HG03135 (cell line): ENCODE measurements at regions not wholly inside any gene's neighbourhood (a gene's known extent, or its start where the extent isn't known, plus 50 kb on each side); places are given as distances from the start of the nearest gene placed in this dataset.

Experiments used
- ATAC-seq: cut with Tn5 transposase; IDR thresholded peaks from one replicate; pipeline ENCODE4 v1.9.1; 2021; ENCODE audit warnings: mild to moderate bottlenecking, moderate library complexity; ENCODE audit not compliant: unreplicated experiment

DNA sequence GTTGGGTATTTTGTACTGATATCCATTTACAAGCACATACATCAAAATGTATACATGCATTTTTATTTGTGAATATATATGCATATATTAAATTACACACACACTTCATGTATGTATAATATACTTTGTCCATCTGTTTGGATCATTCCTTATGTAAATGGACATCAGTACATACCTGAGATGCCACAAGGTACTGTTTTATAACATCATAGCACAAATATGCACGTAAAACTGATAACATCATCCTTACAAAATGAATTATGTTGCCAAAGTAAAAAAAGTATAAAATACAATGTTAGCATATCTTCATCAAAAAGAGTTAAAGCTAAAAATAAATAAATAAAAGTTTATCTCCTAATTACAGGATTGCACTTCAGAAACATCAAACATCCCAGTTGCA, 634.8 kb upstream of the UBE2E2 start:
- ATAC-seq: no peak

DNA sequence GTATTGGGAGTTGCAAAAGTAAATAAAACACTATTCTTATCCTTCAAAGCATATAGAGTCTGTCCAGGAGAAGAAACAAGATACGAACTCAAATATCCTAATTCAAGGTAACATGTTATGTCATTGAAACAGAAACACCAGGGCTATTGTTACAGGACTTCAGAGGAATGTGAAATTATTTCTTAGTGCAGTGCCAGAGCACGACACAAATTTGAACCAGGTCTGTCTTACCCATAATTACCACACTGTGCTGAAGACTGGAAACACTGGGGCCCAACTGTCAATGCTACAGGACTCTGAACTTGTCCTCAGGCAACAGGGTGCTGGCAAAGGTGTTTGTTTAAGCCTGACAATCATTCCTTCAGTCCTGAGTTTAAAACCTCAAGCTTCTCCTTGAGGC, 633.6 kb upstream of the UBE2E2 start:
- ATAC-seq: no peak

DNA sequence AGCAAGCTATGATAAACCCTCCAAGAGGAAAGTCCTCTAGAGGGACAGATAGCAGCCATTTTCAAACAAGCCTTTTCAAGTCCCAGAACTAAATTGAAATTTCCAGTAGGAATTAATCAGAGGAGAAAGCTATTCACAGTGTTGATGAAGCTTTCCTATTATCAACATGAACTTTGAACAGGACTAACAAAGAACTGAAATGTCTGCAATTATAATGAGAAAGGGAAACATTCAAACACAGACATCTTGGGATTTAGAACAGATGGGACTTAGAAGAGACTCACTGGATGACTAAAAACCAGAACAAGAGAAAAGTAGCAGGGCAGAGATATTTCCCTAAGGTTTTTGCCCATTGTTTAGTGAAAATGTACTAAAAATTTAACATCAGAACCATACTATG, 622.1 kb upstream of the UBE2E2 start:
- ATAC-seq: no peak

DNA sequence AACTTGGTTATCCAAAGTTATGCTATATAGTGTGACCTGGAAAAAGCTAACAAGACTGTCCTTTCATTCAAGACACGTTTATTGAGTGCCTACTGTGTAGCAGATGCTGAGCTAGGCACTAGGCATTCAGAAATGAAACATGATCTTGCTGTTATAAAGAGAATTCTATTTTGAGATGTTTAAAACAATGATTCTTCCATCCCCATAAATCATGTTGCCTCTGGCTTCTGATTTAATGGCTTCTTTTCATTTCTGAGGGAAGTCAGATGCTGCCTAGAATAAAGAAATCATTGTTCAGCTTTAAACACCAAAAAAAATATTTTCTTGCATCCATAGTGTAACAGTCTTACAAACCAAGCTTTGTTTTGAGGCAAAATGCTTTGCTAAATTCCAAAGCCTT, 620.9 kb upstream of the UBE2E2 start:
- ATAC-seq: no peak

DNA sequence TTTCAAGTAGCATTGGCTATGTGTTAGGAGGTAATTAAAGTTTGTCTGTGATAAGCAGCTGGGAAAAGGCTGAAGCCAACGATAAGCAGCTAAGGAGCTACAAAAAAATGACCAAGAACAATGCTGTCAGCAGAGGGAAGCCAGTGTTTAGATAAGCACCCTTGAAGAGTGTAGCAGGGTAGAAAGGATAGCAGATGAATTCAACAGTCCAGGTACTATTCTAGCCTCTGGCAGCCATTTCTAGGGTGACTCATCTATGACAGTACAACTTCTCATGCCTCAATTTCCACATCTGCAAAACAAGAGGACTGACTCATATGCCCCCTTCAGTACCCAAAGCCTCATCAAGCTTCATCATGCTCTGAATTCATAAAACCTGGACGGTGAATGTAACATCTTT, 617.6 kb upstream of the UBE2E2 start:
- no peak for ATAC-seq

DNA sequence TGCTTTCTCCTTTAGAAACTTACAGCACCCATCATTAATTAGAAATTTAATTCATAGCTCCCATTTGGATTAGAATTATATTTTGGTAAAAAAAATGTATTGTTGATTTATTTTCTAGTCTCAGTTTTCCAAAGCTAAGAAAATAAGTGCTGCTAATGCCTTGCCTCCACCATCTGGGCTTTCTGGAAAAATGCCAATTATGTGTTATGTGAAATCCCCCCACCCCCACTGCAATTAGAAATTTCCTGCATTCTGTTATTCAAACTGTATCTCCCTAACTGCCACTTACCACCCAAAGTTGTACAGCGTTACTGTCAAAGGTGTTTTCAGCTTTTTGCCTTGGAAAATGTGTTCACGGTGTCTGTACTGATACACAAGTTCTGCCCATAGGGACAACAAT, 617.2 kb upstream of the UBE2E2 start:
- ATAC-seq: no peak

DNA sequence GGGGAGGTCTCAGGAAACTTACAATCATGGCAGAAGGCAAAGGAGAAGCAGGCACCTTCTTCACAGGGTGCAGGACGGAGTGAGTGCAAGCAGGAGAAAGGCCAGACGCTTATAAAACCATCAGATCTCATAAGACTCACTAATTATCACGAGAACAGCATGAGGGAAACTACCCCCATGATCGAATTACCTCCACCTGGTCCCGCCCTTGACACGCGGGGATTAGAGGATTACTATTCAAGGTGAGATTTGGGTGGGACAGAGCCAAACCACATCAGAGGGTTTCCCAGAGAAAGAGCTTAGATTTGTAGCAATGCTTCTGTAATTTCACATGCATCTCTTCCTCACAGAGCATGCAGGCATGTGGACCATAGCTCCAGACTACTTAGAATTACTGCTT, 615.7 kb upstream of the UBE2E2 start:
- no peak for ATAC-seq

DNA sequence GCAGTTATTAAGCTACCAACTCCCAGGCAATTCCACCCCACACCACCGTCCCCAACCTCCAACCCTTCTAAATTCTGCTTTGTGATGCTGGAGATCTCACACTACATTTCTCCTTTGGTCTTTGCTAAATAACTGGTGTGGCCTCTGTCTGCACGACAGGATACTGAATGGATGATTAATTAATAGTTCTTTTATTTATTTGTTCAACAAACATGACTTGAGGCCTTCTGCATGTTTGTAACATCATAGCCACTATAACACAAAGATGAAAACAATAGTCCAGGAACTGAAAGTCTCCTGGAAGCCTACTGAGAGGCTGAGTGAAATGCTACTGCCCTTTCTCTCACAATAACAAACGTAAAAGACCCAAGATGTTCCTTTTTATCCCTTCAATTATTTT, 609.5 kb upstream of the UBE2E2 start:
- no peak for ATAC-seq

DNA sequence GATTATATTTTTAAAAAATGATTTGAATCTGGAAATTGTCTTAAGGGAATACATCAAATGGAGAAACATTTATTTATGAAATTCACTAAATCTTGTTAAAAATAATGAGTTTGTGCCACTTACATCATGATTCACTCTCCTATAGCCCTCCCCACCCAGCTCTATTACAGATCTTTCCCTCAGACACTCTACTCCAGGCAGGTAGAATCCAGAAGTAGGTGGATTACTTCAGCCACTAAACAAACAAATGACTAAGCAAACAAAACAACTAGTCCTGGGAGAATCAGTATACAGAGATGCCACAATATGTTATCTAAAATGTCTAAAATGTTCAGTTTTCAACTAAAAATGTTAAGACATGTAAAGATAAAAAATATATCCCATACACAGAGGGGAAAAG, 608.1 kb upstream of the UBE2E2 start:
- ATAC-seq: no peak

DNA sequence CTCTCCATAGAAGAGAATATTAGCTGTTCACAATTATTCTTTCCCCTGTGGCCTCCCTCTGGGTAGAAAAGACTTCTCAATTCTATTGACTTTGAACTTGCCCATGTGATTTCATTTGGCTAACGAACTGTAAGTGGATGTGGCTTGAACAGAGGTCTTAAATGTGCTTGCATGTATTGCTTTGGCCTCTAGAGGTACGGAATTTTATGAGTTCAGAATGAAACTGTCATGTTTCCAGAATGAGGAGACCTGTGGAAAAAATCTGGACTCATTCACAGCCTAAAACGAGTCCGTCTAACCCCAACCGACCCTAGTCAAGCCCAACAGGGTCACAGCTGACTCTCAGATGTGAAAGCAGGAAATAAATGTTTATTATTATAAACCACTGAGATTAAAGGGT, 596.7 kb upstream of the UBE2E2 start:
- no peak for ATAC-seq

DNA sequence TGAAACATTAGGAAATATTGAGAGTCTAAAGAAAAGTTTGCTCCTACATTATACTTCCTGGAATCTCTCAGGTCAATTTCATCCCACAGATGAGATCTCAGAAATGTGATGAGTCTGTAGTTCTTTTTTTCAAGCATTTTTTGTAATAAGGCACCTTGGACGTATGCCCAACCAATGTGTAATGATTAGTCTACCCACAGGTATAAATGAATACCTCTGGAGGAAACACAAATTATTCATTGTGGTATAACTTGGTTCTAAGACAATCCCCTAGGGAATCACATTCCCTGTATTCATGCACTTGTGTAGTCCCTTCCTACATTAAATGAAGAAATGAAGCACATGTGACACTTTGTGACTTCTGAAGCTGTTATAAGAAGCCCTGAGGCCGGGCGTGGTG, 596.2 kb upstream of the UBE2E2 start:
- no peak for ATAC-seq

DNA sequence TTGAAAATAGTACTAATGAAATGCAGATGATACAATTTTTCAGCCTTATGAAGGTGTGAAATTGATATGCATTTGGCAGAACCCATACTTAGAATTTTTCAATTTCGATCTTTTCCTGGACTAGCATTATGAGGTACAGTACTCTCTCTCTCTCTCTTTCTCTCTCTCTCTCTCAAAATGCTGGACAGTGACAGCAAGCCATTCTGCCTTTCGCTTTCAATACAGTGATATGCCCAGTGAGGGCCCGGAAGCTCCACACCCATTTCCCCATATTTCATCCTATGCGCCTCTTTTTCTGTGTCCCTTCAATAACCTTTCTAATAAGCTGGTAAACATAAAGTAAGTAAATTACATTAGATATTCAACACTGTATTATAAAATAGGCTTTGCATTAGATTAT, 595.0 kb upstream of the UBE2E2 start:
- ATAC-seq: no peak

DNA sequence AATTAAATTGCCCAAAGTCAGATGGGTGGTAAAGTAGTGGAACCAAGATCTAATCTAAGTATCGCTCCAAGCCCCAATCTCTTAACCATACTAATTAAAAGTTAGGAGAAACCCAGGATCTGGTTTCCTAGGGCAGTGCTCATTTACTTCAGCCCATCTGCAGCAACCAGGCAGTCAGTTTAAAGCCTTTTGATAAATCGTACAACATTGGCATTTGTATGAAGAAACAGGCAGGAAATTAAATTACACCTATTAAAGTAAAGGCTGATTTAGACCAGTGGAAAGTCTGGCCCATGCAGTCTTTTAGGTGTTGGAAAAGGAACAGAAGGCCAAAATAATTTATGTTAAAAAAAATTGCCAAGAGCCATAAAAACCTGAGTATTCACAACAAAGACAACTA, 594.4 kb upstream of the UBE2E2 start:
- ATAC-seq: no peak

DNA sequence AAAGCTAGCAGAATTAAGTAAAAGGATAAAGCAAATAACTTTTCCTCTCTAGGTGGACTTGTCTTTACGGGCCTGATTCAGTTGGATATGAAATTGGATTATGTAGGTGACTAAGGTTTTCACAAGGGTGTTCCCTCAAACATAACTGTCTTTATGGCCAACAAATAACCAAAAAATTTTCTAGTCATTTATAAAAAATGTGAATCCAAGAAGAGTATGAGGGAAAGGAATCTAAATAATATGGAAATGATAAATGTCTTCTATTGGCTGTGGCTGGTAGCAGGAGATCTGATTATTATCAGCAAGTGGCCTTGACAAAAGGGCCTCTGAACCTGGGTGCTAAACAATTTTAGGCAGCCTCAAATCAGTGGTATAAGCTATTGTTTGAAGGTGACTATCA, 594.0 kb upstream of the UBE2E2 start:
- ATAC-seq: no peak

DNA sequence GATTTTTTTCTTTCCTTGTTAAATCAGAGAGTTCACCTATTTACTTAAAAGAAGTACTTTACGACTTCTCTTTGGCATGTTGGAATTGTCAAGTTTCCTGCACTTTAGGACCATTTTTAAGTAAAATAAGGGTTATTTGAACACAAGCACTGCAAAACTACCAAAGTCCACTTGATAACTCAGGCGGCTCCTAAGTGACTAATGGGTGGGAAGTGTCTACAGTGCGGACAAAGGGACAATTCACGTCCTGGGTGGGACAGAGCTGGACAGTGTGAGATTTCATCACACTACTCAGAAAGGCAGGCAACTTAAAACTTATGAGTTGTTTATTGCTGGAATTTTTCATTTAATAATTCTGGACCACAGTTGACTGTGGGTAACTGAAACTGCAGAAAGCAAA, 590.2 kb upstream of the UBE2E2 start:
- ATAC-seq: no peak

DNA sequence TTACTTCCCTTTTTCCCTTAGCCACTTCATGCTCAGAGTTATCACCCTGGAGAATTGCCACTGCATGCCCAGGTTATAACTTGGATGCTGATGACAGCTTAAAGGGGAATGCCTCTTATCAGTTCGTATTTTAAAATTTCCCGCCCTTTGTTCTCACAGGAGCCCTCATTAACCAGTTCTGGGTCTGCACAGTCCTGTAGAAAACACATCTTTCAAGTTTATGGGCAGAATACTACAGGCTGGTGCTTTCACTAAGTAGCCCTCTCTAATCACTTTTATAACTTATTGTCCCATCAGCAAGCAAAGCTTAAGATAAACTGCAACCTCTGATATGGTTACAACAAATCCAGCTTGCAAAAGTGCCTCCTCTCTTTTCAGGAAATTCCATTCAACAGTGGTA, 587.3 kb upstream of the UBE2E2 start:
- ATAC-seq: no peak

DNA sequence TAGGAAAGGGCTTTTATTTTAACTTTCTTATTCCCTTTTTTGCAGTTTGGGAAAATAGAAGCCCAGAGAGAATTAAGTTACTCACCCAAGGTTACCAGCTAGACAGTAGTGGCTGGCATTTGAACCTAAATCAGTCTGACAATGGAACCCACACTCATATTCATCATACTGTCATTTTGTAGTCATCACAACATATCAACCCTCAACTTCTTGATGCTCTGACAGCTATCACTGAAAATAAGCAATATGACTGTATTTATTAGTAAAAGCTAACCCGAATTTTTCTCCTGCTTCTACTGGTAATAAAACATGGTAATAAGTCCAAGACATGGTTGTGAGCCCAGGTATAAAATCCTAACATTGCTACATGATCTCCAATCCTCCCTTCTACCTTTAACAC, 585.8 kb upstream of the UBE2E2 start:
- ATAC-seq: no peak

DNA sequence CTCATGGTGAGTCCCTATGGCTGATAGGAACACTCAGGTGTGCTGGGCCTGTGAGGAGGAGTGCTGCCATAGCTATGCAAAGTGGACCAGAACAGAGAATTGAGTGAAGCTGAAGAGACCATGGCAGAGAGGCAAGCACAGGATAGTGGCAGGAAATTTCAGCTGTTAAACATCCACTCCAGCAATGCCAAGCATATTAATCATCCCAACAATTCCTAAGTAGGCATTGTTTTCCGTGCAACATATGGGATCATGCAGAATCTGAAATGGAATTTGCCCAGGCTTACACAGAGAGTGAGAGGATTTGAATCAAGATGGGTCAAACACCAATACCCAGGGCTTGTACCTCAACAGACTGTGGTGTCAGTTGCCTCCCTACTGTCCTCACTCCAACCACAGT, 582.6 kb upstream of the UBE2E2 start:
- ATAC-seq: no peak

DNA sequence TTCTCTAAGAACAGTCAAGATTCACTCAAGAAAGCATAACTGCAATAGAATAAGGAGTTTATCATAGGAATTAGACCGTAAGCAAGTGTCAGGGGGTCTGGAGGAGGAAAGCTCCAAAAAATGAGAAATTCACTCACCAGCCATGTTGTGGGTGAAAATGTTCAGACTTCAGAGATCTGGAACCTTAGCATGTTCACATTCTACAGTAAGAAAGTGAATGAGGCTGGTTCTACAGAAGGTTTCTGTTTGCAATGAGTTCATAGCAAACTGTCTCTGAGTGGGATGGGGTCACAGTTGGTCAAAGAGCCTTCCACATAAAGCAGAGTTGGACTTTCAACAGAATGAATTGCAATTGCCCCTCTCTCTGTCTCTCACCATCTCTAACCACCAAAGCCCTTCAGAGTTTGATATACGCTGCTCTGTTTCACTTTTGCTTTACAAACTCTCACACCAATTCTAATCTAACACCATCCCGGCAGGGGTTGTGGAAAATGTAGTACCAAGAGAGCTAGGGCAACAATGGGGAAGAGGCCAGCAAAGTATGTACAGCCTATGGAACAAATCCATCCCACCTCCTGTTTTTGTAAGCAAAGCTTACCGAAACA, 581.8 kb upstream of the UBE2E2 start:
- no peak for ATAC-seq

DNA sequence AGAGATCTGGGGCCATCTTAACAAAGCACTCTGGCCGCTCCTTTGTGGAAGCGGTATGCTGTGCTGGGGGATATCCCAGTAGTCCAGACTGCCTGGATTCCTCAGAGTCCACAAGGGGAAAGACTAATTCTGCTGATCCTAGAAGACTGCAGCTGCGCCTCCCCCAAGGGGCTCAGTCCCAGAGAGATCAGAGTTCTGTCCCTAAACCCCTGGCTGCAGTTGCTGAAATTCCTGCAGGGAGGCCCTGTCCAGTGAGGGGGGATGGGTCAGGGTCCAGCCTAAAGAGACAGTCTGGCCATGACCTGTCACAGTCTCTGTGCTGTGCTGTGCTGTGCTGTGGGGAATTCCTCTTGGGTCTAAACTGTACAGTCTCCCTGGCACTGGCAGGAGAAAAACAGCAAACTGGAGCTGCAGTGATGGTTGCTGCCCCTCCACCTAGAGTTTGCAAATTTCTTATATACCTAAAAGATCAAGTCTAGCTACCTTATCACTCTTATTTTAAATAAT, 575.1 kb upstream of the UBE2E2 start:
- no peak for ATAC-seq

DNA sequence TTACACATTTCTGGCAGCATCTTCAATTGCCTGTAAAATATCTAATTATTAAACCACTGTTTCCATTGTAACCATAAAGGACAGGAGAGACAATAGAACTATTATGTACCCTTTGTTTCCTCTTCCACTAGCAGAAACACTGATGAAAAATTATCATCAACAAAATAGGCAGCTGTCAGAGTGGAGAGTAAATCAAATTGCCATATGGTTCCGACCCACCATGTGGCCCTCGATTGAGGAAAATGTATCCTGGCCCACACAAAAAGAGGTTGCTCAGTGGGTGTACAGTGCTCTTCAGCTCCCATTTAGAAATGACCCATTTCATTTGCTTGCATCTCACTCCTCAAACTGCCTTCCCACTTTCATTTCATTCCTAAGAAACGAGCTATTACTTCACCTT, 570.6 kb upstream of the UBE2E2 start:
- ATAC-seq: no peak

DNA sequence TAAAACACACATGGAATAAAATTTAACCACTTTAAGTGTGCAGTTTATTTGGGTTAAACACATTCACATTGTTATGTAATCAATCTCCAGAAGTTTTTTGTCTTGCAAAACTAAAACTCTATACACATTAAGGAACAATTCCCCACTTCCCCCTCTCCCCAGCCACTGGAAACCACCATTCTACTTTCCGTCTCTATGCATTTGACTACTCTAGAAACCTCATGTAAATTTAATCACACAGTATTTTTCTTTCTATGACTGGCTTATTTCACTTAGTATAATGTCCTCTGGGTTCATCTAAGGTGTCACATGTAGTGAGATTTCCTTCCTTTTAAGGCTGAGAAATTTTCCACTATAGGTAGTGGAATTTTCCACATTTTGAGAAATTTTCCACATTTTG, 568.7 kb upstream of the UBE2E2 start:
- no peak for ATAC-seq

DNA sequence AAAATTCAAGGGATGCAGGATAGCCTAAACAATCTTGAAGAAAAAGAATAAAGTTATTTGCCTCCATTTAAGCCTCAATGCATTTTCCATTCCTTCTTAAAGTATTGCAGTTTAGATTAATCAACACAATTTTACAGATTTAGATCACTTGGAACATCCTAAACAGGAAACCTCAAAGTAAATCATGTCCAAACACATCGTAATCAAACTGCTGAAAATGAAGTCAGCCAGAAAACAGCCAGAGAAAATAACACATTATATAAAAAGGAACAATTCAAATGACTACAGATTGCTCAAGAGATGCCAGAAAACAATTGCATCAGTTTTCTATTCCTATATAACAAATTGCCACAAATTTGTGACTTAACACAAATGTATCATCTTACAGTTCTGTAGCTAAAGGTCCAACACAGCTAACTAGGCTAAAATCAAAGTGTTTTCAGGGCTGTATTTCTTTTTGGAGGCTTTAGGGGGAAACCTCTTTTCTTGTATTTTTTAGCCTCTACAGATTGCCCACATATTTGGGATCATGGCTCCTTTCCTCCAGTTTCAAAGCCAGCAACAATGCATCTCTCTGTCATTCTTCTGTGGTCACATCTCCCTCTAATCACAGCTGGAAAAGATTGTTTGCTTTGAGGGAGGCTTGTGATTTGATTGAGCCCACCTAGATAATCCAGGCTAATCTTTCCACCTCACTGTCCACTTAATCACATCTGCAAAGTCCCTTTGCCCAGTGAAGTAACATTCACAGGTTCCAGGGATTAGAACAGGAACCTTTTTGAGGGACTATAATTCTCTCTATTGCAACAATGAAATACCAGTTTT, 543.3 kb upstream of the UBE2E2 start:
- no peak for ATAC-seq
